ENCODE measurements at regions not wholly inside any gene's neighbourhood (a gene's known extent, or its start where the extent isn't known, plus 50 kb on each side); places are given as distances from the start of the nearest gene placed in this dataset.

DNA sequence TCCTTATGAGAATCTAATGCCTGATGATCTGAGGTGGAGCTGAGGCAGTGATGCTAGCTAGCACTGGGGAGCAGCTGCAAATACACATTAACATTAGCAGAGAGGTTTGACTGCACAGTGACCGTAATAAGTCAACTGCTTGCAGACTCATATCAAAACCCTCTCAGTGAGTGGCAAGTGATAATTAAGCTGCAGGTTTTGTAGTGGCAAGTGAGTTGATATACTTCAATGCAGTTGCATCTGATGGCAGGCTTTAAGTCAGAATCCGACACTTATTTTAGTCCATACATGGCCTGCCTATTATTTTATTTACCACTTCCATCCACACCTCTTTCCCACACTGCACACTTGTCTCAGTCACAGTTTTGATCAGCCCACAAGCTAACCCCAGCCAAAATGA is 209.2 kb upstream of the IRS2 start:
- in situ Hi-C loops (cut with MboI), result no loop called here
- ATAC-seq, result no peak
- no TSS peak for BruUV-seq (replicated peaks)
- Histone ChIP-seq H3K9me3 (replicated peaks; ENCODE audit: control insufficient read depth, insufficient read depth, low read depth, low read length) (no peaks in the 10 kb centered on the region), H3K27ac (ENCODE audit: extremely low read depth, low read depth, low read length) (no peak overlapping the region), H2AFZ (ENCODE audit: low read depth, low read length) (no peak overlapping the region), H3K79me2 (ENCODE audit: control insufficient read depth, insufficient read depth, low read length) (no peaks in the 10 kb centered on the region), H3K27me3 (ENCODE audit: control insufficient read depth in 2 of 2, insufficient read depth in 2 of 2, low read length in 2 of 2) (peaks cover 0 to 11% of the 10 kb centered on the region in 2 experiments; a peak in 3 of 5 replicates), H3K4me1 (replicated peaks in 1 of 2; ENCODE audit: control insufficient read depth in 2 of 2, insufficient read depth in 2 of 2, low read length in 2 of 2) (no peaks in the 10 kb centered on the region), H3K9ac (ENCODE audit: insufficient read depth in 1 of 2, low read depth in 2 of 2, low read length in 2 of 2) (no peak overlapping the region), H3K4me2 (ENCODE audit: insufficient read depth, low read length) (no peak overlapping the region), H3K36me3 (ENCODE audit: control insufficient read depth, insufficient read depth, low read length) (no peaks in the 10 kb centered on the region), H3K9me1 (ENCODE audit: control insufficient read depth, insufficient read depth, low read length) (no peaks in the 10 kb centered on the region), H3K4me3 (no peak overlapping the region), H4K20me1 (replicated peaks; ENCODE audit: control insufficient read depth, insufficient read depth, low read length) (no peaks in the 10 kb centered on the region)
- 0% methylated on average over 2 of the region's 2 CpGs for WGBS (ENCODE audit: insufficient coverage, low coverage, missing lambda C conversion rate)
- FAIRE-seq, result no peak
- POLR2A ChIA-PET, result no interaction called here
- CTCF ChIA-PET (ENCODE audit: low intra/inter-chr PET ratio), result no interaction called here
- TF ChIP-seq RBM22 (IDR thresholded peaks at IDR 0.05; ENCODE audit: low read depth, low read length, poor library complexity, severe bottlenecking), result no peak
- no peak for TF ChIP-seq PML (IDR thresholded peaks at IDR 0.05; ENCODE audit: low read length)
- TF ChIP-seq RBM34 (IDR thresholded peaks at IDR 0.05; ENCODE audit: borderline replicate concordance, insufficient read depth, low read length), result no peak
- no peak for TF ChIP-seq NFE2 (IDR thresholded peaks at IDR 0.05; ENCODE audit: low read depth)
- no peak for TF ChIP-seq RNF219 (CRISPR knock-in tag; IDR thresholded peaks at IDR 0.05)
- TF ChIP-seq, protein P1, sequence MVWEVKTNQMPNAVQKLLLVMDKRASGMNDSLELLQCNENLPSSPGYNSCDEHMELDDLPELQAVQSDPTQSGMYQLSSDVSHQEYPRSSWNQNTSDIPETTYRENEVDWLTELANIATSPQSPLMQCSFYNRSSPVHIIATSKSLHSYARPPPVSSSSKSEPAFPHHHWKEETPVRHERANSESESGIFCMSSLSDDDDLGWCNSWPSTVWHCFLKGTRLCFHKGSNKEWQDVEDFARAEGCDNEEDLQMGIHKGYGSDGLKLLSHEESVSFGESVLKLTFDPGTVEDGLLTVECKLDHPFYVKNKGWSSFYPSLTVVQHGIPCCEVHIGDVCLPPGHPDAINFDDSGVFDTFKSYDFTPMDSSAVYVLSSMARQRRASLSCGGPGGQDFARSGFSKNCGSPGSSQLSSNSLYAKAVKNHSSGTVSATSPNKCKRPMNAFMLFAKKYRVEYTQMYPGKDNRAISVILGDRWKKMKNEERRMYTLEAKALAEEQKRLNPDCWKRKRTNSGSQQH (CRISPR knock-in tag; IDR thresholded peaks at IDR 0.05), result no peak
- no peak for TF ChIP-seq KDM4B (IDR thresholded peaks at IDR 0.05; ENCODE audit: borderline replicate concordance in 2 of 2, low read depth in 1 of 2)
- TF ChIP-seq RHOXF2B (CRISPR knock-in tag; conservative IDR thresholded peaks at IDR 0.05), result no peak
- no peak for TF ChIP-seq KDM5B (IDR thresholded peaks at IDR 0.05; ENCODE audit: insufficient replicate concordance, low read depth, low read length)
- no peak for TF ChIP-seq ZNF146 (CRISPR knock-in tag; IDR thresholded peaks at IDR 0.05; ENCODE audit: unreplicated experiment)
- TF ChIP-seq ZNF408 (CRISPR knock-in tag; IDR thresholded peaks at IDR 0.05; ENCODE audit: low read depth), result no peak
- no peak for TF ChIP-seq ZNF280A (IDR thresholded peaks at IDR 0.05; ENCODE audit: low read depth, partially characterized antibody)
- no peak for TF ChIP-seq ZNF274 (IDR thresholded peaks at IDR 0.05; ENCODE audit: borderline replicate concordance, low read depth, low read length)
- TF ChIP-seq HNRNPUL1 (IDR thresholded peaks at IDR 0.05; ENCODE audit: low read length), result no peak
- TF ChIP-seq HMG20A (CRISPR knock-in tag; conservative IDR thresholded peaks at IDR 0.05), result no peak
- TF ChIP-seq ATF7 (IDR thresholded peaks at IDR 0.05), result no peak
- TF ChIP-seq ZBTB1 (CRISPR knock-in tag; IDR thresholded peaks at IDR 0.05; ENCODE audit: borderline replicate concordance, low read depth), result no peak
- intact Hi-C loops (cut with micrococcal nuclease), result no loop called here
- no peak for DNase-seq (ENCODE audit: extremely low read depth in 1 of 4, low spot score in 3 of 4)
